Mucosa of gallbladder (tissue), 1 donor: ENCODE measurements at regions not wholly inside any gene's neighbourhood (a gene's known extent, or its start where the extent isn't known, plus 50 kb on each side); places are given as distances from the start of the nearest gene placed in this dataset.
A peak's percentile ranks its signal among the peaks of the same experiment; 100 is the strongest.

Experiments used
- DNase-seq: peaks from one replicate; pipeline ENCODE4 v3.0.0-alpha.2; 2020; ENCODE audit warnings: low spot score
- donor health status: DM: no; HTN: no; CAD: no.

DNA sequence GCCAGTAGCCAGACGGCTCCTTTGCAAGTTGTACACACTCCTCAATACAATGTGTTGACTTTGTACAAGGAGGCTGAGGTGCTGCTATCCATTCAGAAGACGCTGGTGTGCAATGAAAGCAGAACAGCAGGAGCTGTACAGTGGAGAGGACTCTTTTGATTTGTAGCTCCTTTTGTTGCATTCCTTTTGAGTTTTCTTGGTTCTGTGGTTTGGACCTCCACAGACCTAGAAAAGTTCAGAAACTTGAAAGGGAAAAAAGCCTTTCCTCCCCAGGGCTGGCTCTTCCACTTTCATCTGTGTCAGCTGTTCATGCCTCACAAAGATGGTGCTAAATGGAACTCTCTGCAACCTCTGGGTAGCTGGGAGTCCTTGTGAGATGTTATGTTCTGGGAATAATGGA, 117.4 kb downstream of the MAT2B start:
- DNase-seq, result no peak

- DNase-seq, result no peak
These were observed 118.1 kb downstream of the MAT2B start for GRCh38 chr5:163623524-163623923.

- no peak for DNase-seq
These were observed 118.6 kb downstream of the MAT2B start for GRCh38 chr5:163623986-163624385.

DNA sequence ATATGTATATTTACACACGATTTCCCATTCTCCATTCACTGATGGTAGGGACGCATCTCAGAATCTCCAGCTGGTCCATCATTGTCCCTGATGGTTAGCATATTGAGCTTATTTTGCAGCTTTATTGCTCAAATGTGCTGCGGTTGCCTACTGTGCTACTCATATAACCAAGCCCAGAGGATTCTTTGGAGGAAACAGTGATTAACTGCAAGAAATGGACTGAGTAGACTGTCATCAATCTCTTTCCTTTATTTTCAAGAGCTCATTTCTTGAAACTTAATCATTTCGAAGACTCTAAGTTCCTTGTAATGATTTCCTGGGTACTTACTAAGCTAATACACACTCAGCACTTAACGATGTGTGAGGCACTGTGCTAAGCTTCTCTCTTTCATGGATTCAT, 119.0 kb downstream of the MAT2B start:
- no peak for DNase-seq

DNA sequence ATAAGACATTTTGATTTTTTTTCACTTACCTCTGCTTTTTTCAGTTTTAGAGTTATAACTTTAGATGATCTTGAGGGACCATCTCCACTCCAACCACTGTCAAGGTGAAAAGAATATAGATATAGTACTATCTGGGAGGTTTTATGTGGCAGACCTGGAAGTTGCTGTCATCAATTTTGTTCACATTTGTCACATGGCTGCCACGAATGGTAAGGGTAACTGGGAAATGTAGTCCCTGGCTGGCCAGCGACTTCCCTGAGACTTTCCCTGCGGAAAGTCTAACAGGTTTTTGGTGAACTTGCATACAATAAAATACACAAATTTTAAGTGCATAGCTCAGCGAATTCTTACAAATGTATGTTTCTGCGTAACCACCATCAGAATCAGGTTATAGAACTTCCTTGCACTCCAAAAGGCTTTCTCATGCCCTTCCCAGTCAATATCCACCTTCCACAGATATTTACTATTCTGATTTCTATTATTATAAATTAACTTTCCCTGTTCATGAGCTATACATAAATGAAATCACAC, 121.5 kb downstream of the MAT2B start:
- no peak for DNase-seq

- DNase-seq, result no peak
These were observed 126.4 kb downstream of the MAT2B start for GRCh38 chr5:163631856-163632255.

- no peak for DNase-seq
These were observed 128.6 kb downstream of the MAT2B start for GRCh38 chr5:163633926-163634460.

DNA sequence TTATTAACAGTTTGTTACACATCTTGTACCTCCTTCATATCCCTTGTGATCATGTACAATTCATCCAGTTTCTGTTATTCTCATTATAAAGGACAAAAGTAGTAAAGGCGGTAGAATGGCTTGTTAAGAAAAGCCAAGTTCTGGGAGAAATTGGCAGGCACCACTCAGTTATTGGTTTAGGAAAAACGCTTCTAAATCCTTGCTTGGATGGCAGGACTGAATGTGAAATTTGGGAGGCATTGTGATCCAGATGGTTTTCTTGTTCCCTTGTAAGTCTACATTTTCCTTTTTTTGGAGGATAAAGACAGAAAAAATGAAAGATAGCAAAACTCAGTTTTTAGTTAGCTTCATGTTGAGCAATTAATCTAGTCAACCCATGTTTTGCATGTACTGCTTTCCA, 130.2 kb downstream of the MAT2B start:
- no peak for DNase-seq

DNA sequence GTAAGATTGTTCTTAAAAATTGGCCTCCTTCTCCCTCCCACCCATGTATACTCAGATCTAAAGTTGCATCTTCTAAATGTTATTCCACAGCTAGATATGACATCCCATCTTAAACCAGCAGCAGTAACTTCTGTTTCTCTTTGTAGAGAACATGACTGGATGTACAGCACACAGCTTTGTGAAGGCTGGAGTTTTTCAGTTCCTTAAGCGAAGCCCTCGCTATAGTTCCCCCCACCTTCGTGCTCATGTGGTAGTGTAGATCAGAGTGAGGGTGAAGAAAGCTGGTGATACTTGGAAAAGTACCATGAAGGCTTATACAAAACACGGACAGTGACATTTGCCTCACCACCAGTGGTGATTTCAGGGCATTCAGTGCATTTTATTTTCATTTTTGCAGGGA, 137.5 kb downstream of the MAT2B start:
- no peak for DNase-seq

GRCh38 chr5:163645421-163646416, 140.3 kb downstream of the MAT2B start:
- DNase-seq, result no peak

GRCh38 chr5:163649514-163649913, 144.1 kb downstream of the MAT2B start:
- no peak for DNase-seq

GRCh38 chr5:163653526-163653925, 148.1 kb downstream of the MAT2B start:
- DNase-seq, result no peak

DNA sequence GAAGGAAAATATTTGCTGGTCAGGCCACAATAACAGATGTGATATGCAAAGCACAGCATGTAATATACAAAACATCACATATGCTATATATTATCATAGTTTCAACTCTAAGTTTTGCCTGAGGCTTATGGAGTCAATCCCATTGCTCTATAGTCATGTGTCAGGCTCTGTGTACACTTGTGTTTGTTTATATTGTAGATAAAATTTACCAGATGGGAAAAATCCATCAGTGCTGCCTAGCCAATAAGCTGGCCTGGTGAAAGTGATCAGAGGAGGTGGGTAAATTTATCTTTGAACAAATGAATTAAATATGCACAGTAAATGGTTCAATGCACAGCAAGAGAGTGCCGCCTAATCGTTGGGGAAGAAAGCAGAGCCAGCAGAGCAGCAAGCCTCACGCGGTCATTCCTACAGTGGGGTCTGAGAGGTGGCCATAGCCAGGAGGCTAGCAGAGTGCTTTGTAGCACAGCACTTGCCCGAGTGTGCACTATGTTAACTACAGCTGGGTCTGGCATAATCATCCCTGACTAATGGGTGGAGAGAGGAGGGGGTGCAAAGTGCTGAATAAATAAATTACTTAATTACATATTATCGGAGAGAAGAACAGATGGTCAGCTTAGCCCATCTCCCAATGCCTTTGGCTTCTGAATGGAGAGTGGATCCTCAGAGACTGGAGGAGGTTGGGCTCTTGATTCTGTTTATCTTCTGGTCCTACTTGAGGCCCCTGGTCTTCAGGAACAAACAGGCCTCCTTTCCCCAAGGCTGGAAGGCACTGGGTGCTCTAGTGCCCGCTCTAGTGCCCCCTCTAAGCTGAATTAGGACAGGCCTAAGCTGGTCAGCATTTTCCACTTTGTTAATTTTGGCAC, 153.5 kb downstream of the MAT2B start:
- DNase-seq, result no peak

- no peak for DNase-seq
These were observed 154.1 kb downstream of the MAT2B start for GRCh38 chr5:163659568-163659902.

- no peak for DNase-seq
These were observed 155.1 kb downstream of the MAT2B start for GRCh38 chr5:163660486-163660885.

- no peak for DNase-seq
These were observed 155.9 kb downstream of the MAT2B start for GRCh38 chr5:163661360-163661759.

DNA sequence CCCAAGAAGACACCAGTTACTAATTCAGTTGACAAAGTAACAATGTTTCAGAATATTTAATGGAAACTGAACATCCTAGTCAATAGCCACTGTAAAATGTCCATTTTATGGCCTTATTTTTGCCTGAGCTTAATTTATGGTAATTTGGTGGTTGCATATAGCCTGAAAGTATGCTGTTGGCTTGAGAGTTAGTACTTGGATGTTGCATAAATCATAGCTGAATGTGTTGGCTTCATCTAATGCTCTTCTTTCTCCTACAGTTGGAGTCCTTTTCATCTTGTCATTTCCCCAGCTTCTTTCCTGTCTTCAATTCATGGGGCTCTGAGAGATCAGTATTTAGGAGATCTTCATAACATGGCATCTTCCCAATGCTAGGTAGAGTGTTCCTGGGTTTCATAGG, 164.6 kb downstream of the MAT2B start:
- no peak for DNase-seq

- no peak for DNase-seq
These were observed 171.7 kb downstream of the MAT2B start for GRCh38 chr5:163677092-163677491.

DNA sequence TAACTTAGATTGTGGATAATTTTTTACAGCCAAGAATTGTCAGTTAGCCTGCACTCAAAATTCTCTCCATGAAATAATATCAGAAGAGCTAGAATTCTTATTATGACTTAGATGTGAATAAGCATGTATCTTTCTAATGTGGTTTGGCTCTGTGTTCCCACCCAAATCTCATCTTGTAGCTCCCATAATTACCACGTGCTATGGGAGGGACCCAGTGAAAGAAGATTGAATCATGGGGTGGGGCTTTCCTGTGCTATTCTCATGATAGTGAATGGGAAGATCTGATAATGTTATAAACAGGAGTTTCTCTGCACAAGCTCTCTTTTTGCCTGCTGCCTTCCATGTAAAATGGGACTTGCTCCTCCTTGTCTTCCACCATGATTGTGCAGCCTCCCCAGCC, 176.8 kb downstream of the MAT2B start:
- DNase-seq, result no peak

- no peak for DNase-seq
These were observed 182.0 kb downstream of the MAT2B start for GRCh38 chr5:163687414-163687813.

DNA sequence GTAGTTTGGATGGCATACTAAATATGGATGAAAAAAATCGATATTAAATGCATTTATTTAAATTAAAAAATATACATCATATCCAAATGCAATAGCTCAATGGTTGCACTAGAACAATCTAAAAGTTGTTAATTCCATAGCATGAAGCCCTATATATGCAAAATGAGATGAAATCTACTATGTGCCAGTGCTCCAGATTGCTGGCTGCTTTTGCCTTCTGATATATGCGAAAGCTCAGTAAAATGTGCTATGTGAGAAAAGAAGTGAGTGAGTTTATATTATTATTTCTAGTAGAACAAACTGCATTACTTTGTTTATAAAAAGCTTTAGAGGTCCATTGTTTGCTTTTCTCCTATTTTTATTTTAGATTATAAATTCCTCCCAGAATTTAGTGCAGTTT, 186.7 kb downstream of the MAT2B start:
- no peak for DNase-seq

- DNase-seq, result peak; percentile 42
These were observed 190.6 kb downstream of the MAT2B start for GRCh38 chr5:163695830-163696578.
